Erythroblast (primary cell): ENCODE measurements at regions not wholly inside any gene's neighbourhood (a gene's known extent, or its start where the extent isn't known, plus 50 kb on each side); places are given as distances from the start of the nearest gene placed in this dataset.
A peak's percentile ranks its signal among the peaks of the same experiment; 100 is the strongest.
"Not testable (repeated sequence)": the region's sequence is repeated elsewhere in the genome, so short reads cannot be mapped to it uniquely, and the experiment has no call there.

ENCODE experiments used
- DNase-seq, 2 experiments: peaks; one replicate each; lab custom pipeline; 2025; lab: John Stamatoyannopoulos, UW
- GATA1 ChIP-seq: IDR thresholded peaks from 2 replicates; pipeline ENCODE4 v1.6.1; 2011; ENCODE audit warnings: low read depth, mild to moderate bottlenecking, control low read depth, low read length, moderate library complexity
- POLR2A ChIP-seq: IDR thresholded peaks from 2 replicates; pipeline ENCODE4 v1.6.1; 2011; ENCODE audit warnings: mild to moderate bottlenecking, low read length

DNA sequence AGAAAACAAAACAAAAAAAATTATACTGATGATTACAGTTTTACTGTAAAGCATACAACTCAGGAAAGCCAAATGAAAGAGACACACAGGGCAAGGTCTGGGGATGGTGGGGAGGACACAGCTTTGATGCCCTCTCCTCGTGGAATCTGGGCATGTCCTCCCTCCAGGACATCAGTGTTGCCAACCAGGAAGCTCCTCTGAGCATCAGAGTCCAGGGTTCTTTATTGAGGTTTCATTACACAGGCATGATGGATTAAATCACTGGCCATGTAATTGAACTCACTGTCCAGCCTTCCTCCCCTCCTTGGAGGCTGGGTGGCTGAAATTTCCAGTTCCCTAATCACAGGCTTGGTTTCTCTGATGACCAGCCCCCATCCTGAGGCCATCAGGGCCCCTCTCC lies 89.6 kb upstream of the MIER3 start:
- no peak for DNase-seq
- TF ChIP-seq GATA1 (no peak), POLR2A (no peak)

DNA sequence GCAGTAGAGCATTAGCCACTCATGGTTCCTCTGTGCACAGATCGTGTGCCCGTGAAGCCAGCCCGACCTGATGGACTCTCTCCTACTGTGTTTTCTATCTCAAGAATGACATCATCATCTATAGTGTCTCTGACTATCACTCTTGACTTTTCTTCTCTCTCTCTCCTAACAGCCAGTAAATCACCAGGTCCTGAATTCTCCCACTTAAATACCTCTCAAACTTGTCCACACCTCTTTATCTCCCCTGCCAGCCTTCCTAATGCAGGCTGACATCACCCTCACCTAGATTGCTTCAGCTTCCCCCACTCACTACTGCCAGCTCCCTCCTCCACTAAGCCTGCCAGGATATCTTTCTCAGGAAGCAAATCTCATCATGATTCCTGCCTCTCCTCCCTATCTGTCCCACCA lies 90.6 kb upstream of the MIER3 start:
- TF ChIP-seq POLR2A (no peak), GATA1 (no peak)
- DNase-seq: no peak

DNA sequence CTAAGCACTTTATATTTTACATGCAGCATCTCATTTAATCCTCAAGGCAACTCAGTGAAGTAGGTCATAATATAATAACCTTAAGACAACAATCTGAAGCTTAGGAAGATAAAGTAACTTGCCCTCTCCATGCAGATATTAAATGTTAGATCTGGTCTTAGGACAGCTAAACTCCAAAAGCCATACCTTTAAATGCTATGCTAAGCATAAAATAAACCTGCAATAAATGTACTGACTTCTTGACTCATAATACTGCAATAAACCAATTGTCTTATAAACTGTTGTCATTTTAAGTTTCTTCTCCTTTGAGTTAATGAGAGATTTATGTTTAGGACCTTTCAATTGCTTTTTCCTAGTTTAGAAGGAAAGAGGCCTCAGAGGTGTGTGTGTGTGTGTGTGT lies 102.2 kb upstream of the MIER3 start:
- TF ChIP-seq POLR2A: no peak
- TF ChIP-seq GATA1: no peak
- no peak for DNase-seq

DNA sequence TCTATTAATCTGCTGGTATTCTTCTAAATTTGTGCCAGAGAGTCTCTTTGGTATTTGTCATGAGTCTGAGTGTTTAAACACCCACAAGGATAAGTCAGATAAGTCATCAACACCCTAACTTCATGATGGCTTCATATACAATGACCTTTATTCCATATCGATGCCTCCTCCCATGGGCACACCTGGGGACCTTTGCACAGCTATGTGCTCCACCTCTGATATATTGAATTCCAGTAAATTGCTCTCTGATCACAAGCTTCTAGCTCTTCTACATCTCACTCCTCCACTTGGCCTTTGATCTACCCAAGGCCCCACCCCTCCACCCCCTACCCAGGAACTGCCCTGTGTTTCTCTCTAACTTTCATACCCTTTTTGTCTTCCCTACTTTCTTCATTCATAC lies 102.7 kb upstream of the MIER3 start:
- no peak for TF ChIP-seq POLR2A
- no peak for DNase-seq

DNA sequence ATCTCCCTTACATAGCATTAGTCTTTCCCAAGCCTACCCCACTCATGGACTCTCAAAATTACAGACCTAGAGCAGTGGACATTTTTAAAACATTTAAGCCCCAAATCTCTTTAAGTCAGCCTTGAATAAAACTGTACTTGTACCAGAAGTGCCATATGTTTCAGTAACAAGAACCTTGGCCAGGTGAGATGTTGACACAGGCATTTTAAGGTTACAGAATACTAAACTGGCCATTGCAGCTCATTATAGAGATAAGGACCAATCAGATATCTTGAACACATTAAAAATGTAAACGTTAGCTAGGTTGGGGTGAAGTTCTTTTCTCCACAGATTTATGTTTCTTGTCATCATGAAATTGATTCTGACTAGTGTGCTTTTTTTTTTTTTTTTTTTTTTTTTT lies 103.8 kb upstream of the MIER3 start:
- no peak for DNase-seq
- no peak for TF ChIP-seq POLR2A
- no peak for TF ChIP-seq GATA1

DNA sequence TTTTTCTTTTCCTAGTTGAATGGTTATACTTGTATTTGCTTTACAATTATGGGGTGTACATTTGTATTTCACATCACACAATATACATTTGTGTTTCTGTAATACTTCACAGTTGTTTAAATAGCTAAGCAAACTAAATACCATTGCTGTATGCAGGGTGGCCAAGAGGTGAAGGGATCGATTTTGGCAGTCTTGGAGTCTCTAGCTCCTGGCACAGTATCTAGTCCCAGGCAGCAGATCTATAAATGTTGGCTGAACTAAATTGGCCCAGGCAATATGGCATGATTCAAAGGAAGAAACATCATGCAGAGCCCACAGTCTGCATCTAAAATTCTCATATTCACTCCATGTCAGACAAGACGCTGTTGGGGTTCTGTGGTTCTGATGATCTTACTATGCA lies 110.1 kb upstream of the GPBP1 start:
- no peak for TF ChIP-seq POLR2A
- TF ChIP-seq GATA1: no peak
- no peak for DNase-seq

DNA sequence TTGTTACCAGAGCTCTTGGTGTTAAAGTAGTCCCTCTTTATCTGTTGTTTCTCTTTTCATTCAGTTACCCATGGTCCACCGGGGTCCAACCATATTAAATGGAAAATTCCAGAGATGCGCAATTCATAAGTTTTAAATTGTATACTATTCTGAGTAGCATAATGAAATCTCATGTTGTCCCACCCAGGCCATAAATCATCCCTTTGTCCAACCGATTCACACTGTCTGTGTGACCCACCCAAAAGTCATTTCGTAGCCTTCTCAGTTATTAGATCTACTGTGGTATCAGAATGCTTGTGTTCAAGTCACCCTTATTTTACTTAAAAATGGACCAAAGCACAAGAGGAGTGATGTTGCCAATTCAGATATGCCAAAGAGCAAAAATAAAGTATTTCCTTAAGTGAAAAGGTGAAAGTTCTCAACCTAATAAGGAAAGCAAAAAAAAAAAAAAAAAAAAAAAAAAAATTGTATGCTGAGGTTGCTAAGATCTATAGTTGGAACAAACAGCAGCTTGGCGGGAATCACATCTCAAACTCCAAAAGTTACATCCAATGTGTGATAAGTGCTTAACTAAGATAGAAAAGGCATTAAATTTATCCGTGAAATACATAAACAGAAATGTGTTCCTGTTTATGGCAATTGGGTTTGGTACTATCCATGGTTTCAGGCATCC lies 106.8 kb upstream of the GPBP1 start:
- TF ChIP-seq GATA1 (no peak), POLR2A (no peak)
- DNase-seq: no peak

DNA sequence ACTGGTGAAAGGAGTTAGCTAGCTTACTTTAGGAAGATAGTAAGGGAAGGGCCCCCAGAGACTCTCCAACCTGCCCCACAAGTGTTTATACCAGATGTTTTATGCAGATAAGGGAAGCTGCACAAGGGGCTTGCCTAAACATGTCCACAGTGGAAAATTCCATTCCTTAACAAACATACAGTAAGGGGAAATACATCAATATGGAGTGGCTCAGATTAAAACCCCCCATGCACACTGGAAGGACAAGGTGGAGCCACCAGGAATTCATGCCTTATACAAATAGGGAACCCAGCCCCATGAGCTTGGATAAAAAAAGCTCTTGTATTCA lies 106.3 kb upstream of the GPBP1 start:
- TF ChIP-seq GATA1 (no peak), POLR2A (no peak)
- DNase-seq: peak; percentile 65 to 75

DNA sequence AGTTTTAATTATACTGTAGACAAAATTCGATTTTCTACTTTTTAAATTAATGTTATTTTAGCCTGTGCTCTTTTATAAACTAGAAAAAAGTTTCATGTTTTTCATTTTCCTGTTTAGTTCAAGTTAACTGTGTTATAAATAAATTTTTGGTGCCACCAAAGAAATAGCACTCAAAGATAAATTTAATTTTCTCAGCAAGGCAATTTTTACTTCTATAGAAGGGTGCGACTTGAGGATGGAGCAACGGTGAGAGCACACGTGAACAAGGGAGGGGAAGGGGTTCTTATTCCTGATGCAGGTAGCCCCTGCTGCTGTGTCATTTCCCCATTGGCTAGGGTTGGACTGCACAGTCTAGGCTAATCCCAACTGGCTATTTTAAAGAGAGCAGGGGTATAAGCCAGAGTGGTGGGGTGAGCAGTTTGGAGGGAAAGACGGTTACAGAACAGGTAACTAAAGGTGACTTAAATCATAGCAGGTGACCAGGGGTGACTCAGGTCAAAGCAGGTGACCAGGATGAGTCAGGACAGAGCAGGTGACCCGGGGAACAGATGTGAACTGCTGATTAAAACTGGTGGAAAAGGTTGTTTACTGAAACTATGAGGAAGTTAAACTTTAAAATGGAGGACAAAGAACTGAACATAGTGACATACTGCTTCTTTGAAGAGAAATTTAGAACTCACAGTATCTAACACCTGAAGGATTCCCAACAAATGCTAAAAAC lies 104.6 kb upstream of the GPBP1 start:
- peak in 1 of 2 experiments; percentile 21 for DNase-seq
- no peak for TF ChIP-seq POLR2A
- TF ChIP-seq GATA1: no peak

DNA sequence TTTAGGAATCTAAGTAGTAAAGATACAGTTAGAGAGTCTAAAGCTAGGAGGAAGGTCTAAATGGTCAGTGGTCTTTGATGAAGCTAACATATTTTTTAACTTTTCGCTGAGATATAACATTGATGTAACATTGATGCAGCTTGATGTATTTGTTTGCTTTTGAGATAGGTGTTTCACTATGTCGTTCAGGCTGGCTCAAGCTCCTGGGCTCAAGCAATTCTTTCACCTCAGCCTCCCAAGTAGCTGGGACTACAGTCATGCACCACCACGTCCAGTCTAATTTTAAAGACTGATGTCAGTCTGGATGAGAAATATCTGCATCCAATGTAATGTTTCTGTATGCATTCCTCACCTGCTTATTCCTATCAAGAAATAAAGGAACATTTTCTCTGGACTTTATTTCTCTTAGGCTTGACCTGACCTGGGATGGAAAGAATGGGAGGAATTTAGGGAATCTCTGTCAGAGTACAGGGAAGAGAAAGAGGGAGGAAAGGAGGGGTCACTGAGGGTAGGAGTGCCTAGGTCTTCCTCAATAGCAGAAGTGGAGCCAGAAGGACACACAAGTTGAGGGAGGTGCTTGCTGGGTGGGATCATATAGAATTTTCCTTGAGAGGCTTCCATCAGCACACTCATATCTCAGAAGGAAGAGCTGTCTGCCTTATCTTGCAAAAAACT lies 101.5 kb upstream of the GPBP1 start:
- no peak for DNase-seq
- TF ChIP-seq GATA1 (no peak), POLR2A (no peak)

DNA sequence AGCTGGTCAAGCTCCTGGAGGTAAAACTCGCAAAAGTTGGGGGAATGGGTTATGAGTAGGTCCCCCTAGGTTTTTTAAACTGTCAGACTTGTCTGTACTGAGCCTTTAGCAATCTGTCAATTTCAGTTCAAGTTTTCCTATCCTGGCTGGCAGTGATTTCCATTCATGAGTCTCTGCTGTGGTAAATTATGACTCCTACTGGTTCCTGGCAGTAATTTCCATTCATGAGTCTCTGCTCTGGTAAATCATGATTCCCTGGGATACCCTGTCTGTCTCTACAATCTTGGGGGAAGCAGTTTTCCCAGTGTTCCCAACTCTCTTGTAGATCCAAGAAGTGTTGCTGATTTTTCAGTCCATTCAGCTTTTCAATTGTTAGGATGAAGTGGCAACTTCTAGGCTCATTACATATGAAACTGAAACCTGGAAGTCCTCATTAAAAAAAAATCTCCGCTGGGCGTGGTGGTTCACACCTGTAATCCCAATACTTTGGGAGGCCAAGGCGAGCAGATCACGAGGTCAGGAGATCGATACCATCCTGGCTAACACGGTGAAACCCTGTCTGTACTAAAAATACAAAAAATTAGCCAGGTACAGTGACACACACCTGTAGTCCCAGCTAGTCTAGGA lies 91.3 kb upstream of the GPBP1 start:
- DNase-seq: no peak
- TF ChIP-seq POLR2A (no peak), GATA1 (no peak)

DNA sequence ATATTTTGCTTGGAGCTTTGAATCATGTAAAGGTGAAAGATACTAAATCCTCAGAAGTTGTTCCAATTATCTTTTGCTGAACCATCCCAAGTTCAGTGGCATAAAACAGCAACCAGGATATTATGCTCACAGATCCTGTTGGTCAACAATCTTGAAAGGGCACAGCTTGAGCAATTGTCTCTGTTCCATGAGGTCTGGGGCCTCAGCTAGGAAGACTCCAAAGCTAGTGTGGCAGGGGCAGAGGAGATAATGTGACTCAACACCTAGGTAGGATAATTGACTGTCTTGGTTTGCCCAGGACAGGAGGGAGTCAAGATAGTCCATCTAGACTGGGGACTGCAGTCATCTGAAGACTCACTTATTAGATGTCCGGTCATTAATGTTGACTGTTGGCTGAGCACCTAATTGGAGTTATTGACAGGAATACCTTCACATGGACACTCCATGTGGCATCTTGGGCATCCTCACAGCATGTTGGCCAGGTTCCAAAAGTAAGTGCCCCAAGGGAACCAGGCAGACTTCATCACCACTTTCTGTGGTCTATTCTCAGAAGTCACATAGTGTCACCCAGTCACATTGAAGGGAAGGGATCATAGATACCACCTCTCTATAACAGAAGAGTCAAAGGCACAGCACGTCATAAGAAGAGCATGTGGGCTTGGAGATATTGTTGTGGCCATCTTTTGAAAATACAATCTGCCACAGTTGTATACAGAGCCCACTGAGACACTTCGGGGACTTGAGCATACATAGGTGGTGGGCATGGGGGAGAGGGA lies 88.4 kb upstream of the GPBP1 start:
- no peak for DNase-seq
- no peak for TF ChIP-seq GATA1
- TF ChIP-seq POLR2A: no peak

DNA sequence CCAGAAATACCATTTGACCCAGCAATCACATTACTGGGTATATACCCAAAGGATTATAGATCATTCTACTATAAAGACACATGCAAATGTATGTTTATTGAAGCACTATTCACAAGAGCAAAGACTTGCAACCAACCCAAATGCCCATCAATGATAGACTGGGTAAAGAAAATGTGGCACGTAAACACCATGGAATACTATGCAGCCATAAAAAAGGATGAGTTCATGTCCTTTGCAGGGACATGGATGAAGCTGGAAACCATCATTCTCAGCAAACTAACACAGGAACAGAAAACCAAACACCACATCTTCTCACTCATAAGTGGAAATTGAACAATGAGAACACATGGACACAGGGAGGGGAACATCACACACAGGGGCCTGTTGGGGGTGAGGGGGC lies 85.9 kb upstream of the GPBP1 start:
- not testable (repeated sequence) for DNase-seq
